ENCODE measurements at regions not wholly inside any gene's neighbourhood (a gene's known extent, or its start where the extent isn't known, plus 50 kb on each side); places are given as distances from the start of the nearest gene placed in this dataset.

DNA sequence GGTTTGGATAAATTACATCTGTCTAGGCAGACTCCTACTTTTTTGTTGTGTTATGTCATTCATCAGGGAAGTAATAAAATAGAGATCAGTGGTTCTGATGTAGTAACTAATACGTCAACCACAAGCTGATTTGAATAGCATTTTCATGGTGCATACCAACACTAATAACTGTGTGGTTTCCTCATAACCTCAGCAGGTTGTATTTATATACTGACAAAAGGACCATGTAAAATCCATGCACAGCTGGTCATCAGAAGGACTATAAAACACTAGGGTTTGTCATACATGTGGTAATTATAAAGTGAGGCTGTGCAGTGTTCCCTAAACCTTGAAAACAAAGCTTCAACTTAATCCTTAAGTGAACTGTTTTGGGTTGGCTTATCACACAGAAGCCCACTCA, 216.8 kb upstream of the RBMS3 start:
- H3K27ac Mint-ChIP-seq = peak overlapping the region; percentile 52
- no peaks in the 10 kb centered on the region for H4K20me1 ChIP-seq (ENCODE audit: low read depth)
- H2AFZ ChIP-seq (replicated peaks) = peak overlapping the region; percentile 1
- no peaks in the 10 kb centered on the region for H3K27me3 Mint-ChIP-seq (ENCODE audit: insufficient read depth, low read depth)
- H3K4me1 Mint-ChIP-seq = peaks cover 34% of the 10 kb centered on the region
- H3K4me1 ChIP-seq = peaks cover 23% of the 10 kb centered on the region
- H3K4me3 ChIP-seq = no peak overlapping the region
- no peaks in the 10 kb centered on the region for H3K27me3 ChIP-seq
- no peaks in the 10 kb centered on the region for H3F3A ChIP-seq (ENCODE audit: low read depth)
- H3K4me2 ChIP-seq = peak overlapping the region; percentile 21
- DNase-seq (ENCODE audit: low spot score) = peak; percentile 43
- peaks cover 10% of the 10 kb centered on the region for H3K9me3 Mint-ChIP-seq
- H3K9me3 ChIP-seq (ENCODE audit: low read depth) = no peaks in the 10 kb centered on the region
- no peaks in the 10 kb centered on the region for H3K79me2 ChIP-seq (ENCODE audit: low read depth)
- H3K36me3 ChIP-seq = no peaks in the 10 kb centered on the region
- H3K27ac ChIP-seq = no peak overlapping the region
- H3K4me3 Mint-ChIP-seq = no peak overlapping the region
- H3K36me3 Mint-ChIP-seq = peaks cover 4% of the 10 kb centered on the region
- TF ChIP-seq, protein P1, sequence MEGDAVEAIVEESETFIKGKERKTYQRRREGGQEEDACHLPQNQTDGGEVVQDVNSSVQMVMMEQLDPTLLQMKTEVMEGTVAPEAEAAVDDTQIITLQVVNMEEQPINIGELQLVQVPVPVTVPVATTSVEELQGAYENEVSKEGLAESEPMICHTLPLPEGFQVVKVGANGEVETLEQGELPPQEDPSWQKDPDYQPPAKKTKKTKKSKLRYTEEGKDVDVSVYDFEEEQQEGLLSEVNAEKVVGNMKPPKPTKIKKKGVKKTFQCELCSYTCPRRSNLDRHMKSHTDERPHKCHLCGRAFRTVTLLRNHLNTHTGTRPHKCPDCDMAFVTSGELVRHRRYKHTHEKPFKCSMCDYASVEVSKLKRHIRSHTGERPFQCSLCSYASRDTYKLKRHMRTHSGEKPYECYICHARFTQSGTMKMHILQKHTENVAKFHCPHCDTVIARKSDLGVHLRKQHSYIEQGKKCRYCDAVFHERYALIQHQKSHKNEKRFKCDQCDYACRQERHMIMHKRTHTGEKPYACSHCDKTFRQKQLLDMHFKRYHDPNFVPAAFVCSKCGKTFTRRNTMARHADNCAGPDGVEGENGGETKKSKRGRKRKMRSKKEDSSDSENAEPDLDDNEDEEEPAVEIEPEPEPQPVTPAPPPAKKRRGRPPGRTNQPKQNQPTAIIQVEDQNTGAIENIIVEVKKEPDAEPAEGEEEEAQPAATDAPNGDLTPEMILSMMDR (IDR thresholded peaks at IDR 0.05) = no peak
- TF ChIP-seq EZH2phosphoT487 (IDR thresholded peaks at IDR 0.05) = no peak
- TF ChIP-seq EZH2 (IDR thresholded peaks at IDR 0.05) = no peak
- no peak overlapping the region for H3K9ac ChIP-seq

DNA sequence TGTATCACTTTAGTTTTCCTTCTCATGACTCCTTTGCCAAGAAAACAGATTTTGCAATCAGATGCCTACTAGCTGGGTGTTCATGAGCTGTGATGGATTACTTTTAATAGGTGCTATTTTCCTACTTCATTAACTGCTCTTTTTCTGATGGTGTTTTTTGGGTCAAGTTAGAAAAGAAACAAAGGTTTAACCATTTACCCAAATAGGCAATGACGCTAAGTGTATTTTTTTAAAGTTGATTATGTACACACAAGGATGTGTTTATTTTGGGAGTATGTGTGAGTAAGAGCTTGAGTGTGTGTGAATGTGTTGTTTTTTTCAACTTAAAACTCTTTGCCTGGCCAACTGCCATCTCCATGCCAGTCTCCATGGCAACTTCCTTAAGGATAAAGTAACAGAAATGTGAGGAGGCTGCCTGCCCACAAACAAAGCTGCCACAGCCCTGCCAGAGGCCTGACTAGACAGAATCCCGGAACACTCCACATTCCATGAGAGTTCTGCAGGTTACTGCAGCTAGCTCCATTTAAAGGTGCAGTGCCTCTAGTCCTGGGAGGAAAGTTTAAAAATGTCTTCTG, 215.6 kb upstream of the RBMS3 start:
- Mint-ChIP-seq H3K27ac (peak overlapping the region; percentile 96), H3K27me3 (ENCODE audit: insufficient read depth, low read depth) (no peaks in the 10 kb centered on the region), H3K4me3 (peak overlapping the region; percentile 44), H3K4me1 (peaks cover 34% of the 10 kb centered on the region), H3K9me3 (no peaks in the 10 kb centered on the region), H3K36me3 (no peaks in the 10 kb centered on the region)
- H3K27me3 ChIP-seq = no peaks in the 10 kb centered on the region
- DNase-seq (ENCODE audit: low spot score) = peak; percentile 86
- peak overlapping the region; percentile 1 for H2AFZ ChIP-seq (replicated peaks)
- H3K4me1 ChIP-seq = peaks cover 23% of the 10 kb centered on the region
- no peaks in the 10 kb centered on the region for H3K79me2 ChIP-seq (ENCODE audit: low read depth)
- no peak overlapping the region for H3K4me3 ChIP-seq
- H3K27ac ChIP-seq = no peak overlapping the region
- no peak overlapping the region for H3K4me2 ChIP-seq
- H3K36me3 ChIP-seq = no peaks in the 10 kb centered on the region
- H3F3A ChIP-seq (ENCODE audit: low read depth) = no peaks in the 10 kb centered on the region
- no peaks in the 10 kb centered on the region for H3K9me3 ChIP-seq (ENCODE audit: low read depth)
- TF ChIP-seq, protein P1 (IDR thresholded peaks at IDR 0.05) = no peak
- TF ChIP-seq EZH2phosphoT487 (IDR thresholded peaks at IDR 0.05) (no peak), EZH2 (IDR thresholded peaks at IDR 0.05) (no peak)
- no peak overlapping the region for H3K9ac ChIP-seq
- no peaks in the 10 kb centered on the region for H4K20me1 ChIP-seq (ENCODE audit: low read depth)

DNA sequence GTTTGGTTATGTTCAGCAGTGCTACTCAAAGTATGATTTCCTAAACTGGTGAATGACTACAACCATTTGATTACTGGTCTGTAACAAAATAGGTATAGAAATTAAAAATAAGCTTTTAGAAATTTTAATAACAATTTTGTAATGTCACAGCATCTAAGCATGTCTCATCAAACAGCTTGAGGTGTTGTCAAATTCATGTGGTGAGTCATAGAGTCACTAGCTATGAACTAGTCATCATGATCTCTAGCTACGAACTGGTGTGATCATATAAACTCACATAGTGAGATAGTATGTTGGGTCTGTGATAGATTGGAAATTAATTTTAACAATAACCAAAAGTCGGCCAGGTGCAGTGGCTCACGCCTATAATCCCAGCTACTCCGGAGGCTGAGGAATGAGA, 213.9 kb upstream of the RBMS3 start:
- Histone ChIP-seq H3F3A (ENCODE audit: low read depth) (no peaks in the 10 kb centered on the region), H3K9me3 (ENCODE audit: low read depth) (no peaks in the 10 kb centered on the region), H3K36me3 (peaks cover 3% of the 10 kb centered on the region), H3K79me2 (ENCODE audit: low read depth) (no peaks in the 10 kb centered on the region), H2AFZ (replicated peaks) (no peak overlapping the region), H3K4me2 (no peak overlapping the region), H3K4me3 (no peak overlapping the region), H4K20me1 (ENCODE audit: low read depth) (no peaks in the 10 kb centered on the region), H3K27ac (no peak overlapping the region), H3K4me1 (peaks cover 23% of the 10 kb centered on the region), H3K27me3 (no peaks in the 10 kb centered on the region), H3K9ac (no peak overlapping the region)
- no peaks in the 10 kb centered on the region for H3K27me3 Mint-ChIP-seq (ENCODE audit: insufficient read depth, low read depth)
- TF ChIP-seq, protein P1 (IDR thresholded peaks at IDR 0.05) = no peak
- H3K36me3 Mint-ChIP-seq = no peaks in the 10 kb centered on the region
- peaks cover 4% of the 10 kb centered on the region for H3K9me3 Mint-ChIP-seq
- no peak for DNase-seq (ENCODE audit: low spot score)
- no peak overlapping the region for H3K27ac Mint-ChIP-seq
- peaks cover 34% of the 10 kb centered on the region for H3K4me1 Mint-ChIP-seq
- H3K4me3 Mint-ChIP-seq = no peak overlapping the region
